Fibroblast of gingiva (primary cell): ENCODE measurements at regions not wholly inside any gene's neighbourhood (a gene's known extent, or its start where the extent isn't known, plus 50 kb on each side); places are given as distances from the start of the nearest gene placed in this dataset.
"Not testable (repeated sequence)": the region's sequence is repeated elsewhere in the genome, so short reads cannot be mapped to it uniquely, and the experiment has no call there.

ENCODE experiments used
- DNase-seq: peaks from one replicate; pipeline ENCODE4 v3.0.0-alpha.2; 2011; ENCODE audit warnings: low read depth

GRCh38 chr4:105050896-105051295, 95.8 kb upstream of the TET2 start:
- peak; percentile 1 for DNase-seq

- no peak for DNase-seq
Observed at GRCh38 chr4:105057370-105058105, 89.1 kb upstream of the TET2 start.

- no peak for DNase-seq
Observed at GRCh38 chr4:105058177-105058812, 88.4 kb upstream of the TET2 start.

- DNase-seq, result no peak
Observed at GRCh38 chr4:105059337-105059736, 87.3 kb upstream of the TET2 start.

GRCh38 chr4:105060628-105061027, 86.0 kb upstream of the TET2 start:
- DNase-seq, result no peak

- DNase-seq, result no peak
Observed at GRCh38 chr4:105061136-105061696, 85.5 kb upstream of the TET2 start.

- no peak for DNase-seq
Observed at GRCh38 chr4:105061731-105062130, 84.9 kb upstream of the TET2 start.

GRCh38 chr4:105066401-105066800, 80.3 kb upstream of the TET2 start:
- no peak for DNase-seq

- no peak for DNase-seq
Observed at GRCh38 chr4:105067431-105067830, 79.2 kb upstream of the TET2 start.

- DNase-seq, result no peak
Observed at GRCh38 chr4:105067946-105068345, 78.7 kb upstream of the TET2 start.

- no peak for DNase-seq
Observed at GRCh38 chr4:105068516-105068915, 78.2 kb upstream of the TET2 start.

- DNase-seq, result not testable (repeated sequence)
Observed at GRCh38 chr4:105072095-105072494, 74.6 kb upstream of the TET2 start.

GRCh38 chr4:105074097-105074496, 72.6 kb upstream of the TET2 start:
- DNase-seq, result no peak

- DNase-seq, result no peak
Observed at GRCh38 chr4:105075045-105075444, 71.6 kb upstream of the TET2 start.

GRCh38 chr4:105088110-105088879, 58.4 kb upstream of the TET2 start:
- DNase-seq, result peak; percentile 68

GRCh38 chr4:105092356-105092755, 54.3 kb upstream of the TET2 start:
- peak; percentile 35 for DNase-seq

- DNase-seq, result no peak
Observed at GRCh38 chr4:105092768-105093167, 53.9 kb upstream of the TET2 start.

GRCh38 chr4:105093975-105094374, 52.7 kb upstream of the TET2 start:
- no peak for DNase-seq
